ENCODE measurements at regions not wholly inside any gene's neighbourhood (a gene's known extent, or its start where the extent isn't known, plus 50 kb on each side); places are given as distances from the start of the nearest gene placed in this dataset.
"Not testable (repeated sequence)": the region's sequence is repeated elsewhere in the genome, so short reads cannot be mapped to it uniquely, and the experiment has no call there.

- TF ChIP-seq ZNF121 (tag by site-specific recombination; IDR thresholded peaks at IDR 0.05); YY1 (tag by site-specific recombination; IDR thresholded peaks at IDR 0.05); SCRT2 (tag by site-specific recombination; IDR thresholded peaks at IDR 0.05); ZNF24 (tag by site-specific recombination; IDR thresholded peaks at IDR 0.05); ATF2 (tag by site-specific recombination; IDR thresholded peaks at IDR 0.05; ENCODE audit: low read depth); CTCF (tag by site-specific recombination; IDR thresholded peaks at IDR 0.05); ZNF302 (tag by site-specific recombination; IDR thresholded peaks at IDR 0.05; ENCODE audit: low read depth); PRDM10 (tag by site-specific recombination; IDR thresholded peaks at IDR 0.05); ZNF560 (tag by site-specific recombination; IDR thresholded peaks at IDR 0.05; ENCODE audit: borderline replicate concordance); SCRT1 (tag by site-specific recombination; IDR thresholded peaks at IDR 0.05; ENCODE audit: borderline replicate concordance); ZNF610 (tag by site-specific recombination; IDR thresholded peaks at IDR 0.05; ENCODE audit: borderline replicate concordance): not testable (repeated sequence)
Observed at GRCh38 chr15:31696509-31696908, 333.8 kb upstream of the CHRNA7 start.

All from HEK293 (cell line).